ENCODE measurements at regions not wholly inside any gene's neighbourhood (a gene's known extent, or its start where the extent isn't known, plus 50 kb on each side); places are given as distances from the start of the nearest gene placed in this dataset.

DNA sequence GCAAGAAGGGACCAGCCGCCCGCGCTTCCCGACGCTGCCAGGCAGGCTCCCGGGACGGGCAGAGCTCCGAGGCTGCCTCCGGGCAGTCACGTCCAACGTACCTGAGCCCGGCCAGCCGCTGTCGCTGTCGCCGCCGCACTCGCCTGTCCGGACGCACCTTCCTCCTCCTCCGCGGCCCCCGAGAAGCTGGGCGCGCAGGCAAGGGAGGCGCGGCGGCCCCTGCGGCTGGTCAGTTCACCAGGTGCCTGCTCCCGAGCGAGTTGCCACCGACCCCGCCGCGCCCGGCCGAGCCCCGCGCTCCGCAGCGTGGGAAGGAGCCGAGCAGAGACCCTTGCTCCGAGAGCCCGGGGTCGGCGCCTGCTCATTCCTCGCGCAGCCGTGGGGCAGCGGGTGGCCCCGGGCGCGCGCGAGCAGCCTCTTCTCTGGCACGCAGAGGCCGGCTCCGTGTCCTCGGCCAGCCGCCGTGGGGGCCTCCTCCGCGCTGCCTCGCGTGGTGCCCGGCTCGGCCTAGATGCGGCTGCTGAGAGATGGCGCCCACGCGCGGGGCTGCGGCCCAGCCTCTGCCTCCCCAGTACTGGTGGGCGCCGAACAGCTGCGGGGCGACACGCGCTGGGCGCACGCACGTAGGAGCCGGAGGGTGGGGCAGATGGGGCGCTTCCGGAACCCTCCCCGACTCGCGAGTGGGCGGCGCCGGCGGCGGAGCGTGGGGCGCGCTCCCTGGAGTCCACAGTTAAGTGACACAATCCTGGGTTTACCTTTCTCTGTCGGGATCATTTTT is 419.4 kb downstream of the UQCRFS1 start (continued):
- TF ChIP-seq, protein P1, sequence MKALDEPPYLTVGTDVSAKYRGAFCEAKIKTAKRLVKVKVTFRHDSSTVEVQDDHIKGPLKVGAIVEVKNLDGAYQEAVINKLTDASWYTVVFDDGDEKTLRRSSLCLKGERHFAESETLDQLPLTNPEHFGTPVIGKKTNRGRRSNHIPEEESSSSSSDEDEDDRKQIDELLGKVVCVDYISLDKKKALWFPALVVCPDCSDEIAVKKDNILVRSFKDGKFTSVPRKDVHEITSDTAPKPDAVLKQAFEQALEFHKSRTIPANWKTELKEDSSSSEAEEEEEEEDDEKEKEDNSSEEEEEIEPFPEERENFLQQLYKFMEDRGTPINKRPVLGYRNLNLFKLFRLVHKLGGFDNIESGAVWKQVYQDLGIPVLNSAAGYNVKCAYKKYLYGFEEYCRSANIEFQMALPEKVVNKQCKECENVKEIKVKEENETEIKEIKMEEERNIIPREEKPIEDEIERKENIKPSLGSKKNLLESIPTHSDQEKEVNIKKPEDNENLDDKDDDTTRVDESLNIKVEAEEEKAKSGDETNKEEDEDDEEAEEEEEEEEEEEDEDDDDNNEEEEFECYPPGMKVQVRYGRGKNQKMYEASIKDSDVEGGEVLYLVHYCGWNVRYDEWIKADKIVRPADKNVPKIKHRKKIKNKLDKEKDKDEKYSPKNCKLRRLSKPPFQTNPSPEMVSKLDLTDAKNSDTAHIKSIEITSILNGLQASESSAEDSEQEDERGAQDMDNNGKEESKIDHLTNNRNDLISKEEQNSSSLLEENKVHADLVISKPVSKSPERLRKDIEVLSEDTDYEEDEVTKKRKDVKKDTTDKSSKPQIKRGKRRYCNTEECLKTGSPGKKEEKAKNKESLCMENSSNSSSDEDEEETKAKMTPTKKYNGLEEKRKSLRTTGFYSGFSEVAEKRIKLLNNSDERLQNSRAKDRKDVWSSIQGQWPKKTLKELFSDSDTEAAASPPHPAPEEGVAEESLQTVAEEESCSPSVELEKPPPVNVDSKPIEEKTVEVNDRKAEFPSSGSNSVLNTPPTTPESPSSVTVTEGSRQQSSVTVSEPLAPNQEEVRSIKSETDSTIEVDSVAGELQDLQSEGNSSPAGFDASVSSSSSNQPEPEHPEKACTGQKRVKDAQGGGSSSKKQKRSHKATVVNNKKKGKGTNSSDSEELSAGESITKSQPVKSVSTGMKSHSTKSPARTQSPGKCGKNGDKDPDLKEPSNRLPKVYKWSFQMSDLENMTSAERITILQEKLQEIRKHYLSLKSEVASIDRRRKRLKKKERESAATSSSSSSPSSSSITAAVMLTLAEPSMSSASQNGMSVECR (CRISPR knock-in tag; IDR thresholded peaks at IDR 0.05; ENCODE audit: borderline replicate concordance) = peak; percentile 40; the same call in 1 of the 2 replicates

GRCh38 chr19:28785971-28786370 is 427.0 kb downstream of the UQCRFS1 start:
- Mint-ChIP-seq H3K9me3 (peaks cover 21% of the 10 kb centered on the region), H3K4me3 (no peak overlapping the region), H3K27ac (no peak overlapping the region), H3K4me1 (peaks cover 5% of the 10 kb centered on the region), H3K27me3 (ENCODE audit: low read depth) (peaks cover 8% of the 10 kb centered on the region), H3K36me3 (peaks cover 4% of the 10 kb centered on the region; the same call in 1 of the 2 replicates)
- ChIA-PET CTCF (interaction anchor here (1.3 to 1.6 kb wide), 3 partner anchors 49 to 93 kb away, joined by 5 to 9 read pairs (median 5); no protein-coding TSS in a partner anchor), POLR2A (no interaction called here)
- TF ChIP-seq ZNF416 (CRISPR knock-in tag; IDR thresholded peaks at IDR 0.05) = no peak
- TF ChIP-seq, protein P2, sequence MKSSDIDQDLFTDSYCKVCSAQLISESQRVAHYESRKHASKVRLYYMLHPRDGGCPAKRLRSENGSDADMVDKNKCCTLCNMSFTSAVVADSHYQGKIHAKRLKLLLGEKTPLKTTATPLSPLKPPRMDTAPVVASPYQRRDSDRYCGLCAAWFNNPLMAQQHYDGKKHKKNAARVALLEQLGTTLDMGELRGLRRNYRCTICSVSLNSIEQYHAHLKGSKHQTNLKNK (CRISPR knock-in tag; IDR thresholded peaks at IDR 0.05) = no peak
- TF ChIP-seq, protein P1 (CRISPR knock-in tag; IDR thresholded peaks at IDR 0.05; ENCODE audit: borderline replicate concordance) = no peak
- ATAC-seq (peak; percentile 98), DNase-seq (ENCODE audit: low spot score) (peak; percentile 19)

DNA sequence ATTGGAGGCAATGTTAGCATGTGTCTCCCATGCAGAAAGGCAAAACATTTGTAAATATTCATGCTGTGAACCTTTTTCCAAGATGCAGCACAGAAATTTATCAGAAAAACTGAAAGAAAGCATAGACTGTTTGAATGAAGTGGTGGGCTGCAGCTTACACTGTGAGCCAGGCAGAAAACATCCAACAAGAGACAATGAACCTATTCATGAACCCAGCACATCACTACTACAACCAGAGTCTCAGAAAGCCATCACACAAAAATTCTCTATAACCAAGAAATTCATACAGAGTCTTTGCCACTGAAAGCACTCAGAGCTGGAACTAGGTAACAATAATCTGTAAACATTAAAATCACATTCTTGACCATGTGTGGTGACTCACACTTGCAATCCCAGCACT is 448.9 kb downstream of the UQCRFS1 start:
- no peak overlapping the region for H3K4me3 Mint-ChIP-seq
- no peak for DNase-seq (ENCODE audit: low spot score)
- ATAC-seq = no peak
- H3K27ac Mint-ChIP-seq = no peak overlapping the region
- TF ChIP-seq JAZF1 (CRISPR knock-in tag; IDR thresholded peaks at IDR 0.05) = no peak
- H3K27me3 Mint-ChIP-seq (ENCODE audit: low read depth) = peaks cover 8% of the 10 kb centered on the region
- no peaks in the 10 kb centered on the region for H3K4me1 Mint-ChIP-seq
- H3K9me3 Mint-ChIP-seq = peaks cover 58% of the 10 kb centered on the region
- H3K36me3 Mint-ChIP-seq = peaks cover 7% of the 10 kb centered on the region
- POLR2A ChIA-PET = no interaction called here
- CTCF ChIA-PET = no interaction called here

DNA sequence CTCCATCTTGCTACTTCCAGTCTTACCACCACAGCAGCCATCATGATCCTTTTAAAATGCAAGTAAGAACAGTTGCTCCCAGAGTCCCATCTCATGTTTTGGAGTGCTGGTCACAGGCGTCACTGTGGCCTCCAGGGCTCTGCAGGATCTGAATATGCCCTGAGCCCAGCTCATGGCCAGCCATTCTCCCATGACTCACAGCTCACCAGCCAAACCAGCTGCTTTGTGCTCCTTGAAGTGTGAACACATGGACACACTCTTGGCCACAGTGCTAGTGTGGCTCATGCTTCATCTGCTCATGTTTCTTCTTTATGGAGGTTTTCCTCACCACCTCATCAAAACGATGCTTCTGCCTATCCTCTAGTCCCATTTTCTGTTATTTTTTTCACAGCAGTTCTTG is 466.5 kb downstream of the UQCRFS1 start:
- ChIA-PET POLR2A (no interaction called here), CTCF (interaction anchor here (0.9 to 1.6 kb wide), 2 partner anchors 10 kb away, joined by 3 to 14 read pairs; no protein-coding TSS in a partner anchor)
- H3K27ac Mint-ChIP-seq = no peak overlapping the region
- peaks cover 20% of the 10 kb centered on the region for H3K4me1 Mint-ChIP-seq
- H3K9me3 Mint-ChIP-seq = peaks cover 24% of the 10 kb centered on the region
- peaks cover 15% of the 10 kb centered on the region for H3K36me3 Mint-ChIP-seq
- H3K4me3 Mint-ChIP-seq = no peak overlapping the region
- ATAC-seq = no peak
- DNase-seq (ENCODE audit: low spot score) = no peak
- no peaks in the 10 kb centered on the region; the same call in 1 of the 2 replicates for H3K27me3 Mint-ChIP-seq (ENCODE audit: low read depth)
- TF ChIP-seq ZNF425 (CRISPR knock-in tag; conservative IDR thresholded peaks at IDR 0.05) (no peak), TEAD4 (CRISPR knock-in tag; IDR thresholded peaks at IDR 0.05) (no peak), RORB (CRISPR knock-in tag; IDR thresholded peaks at IDR 0.05) (no peak), ZNF671 (CRISPR knock-in tag; IDR thresholded peaks at IDR 0.05) (no peak), GRHL2 (CRISPR knock-in tag; IDR thresholded peaks at IDR 0.05; ENCODE audit: insufficient replicate concordance, severe bottlenecking) (no peak), ZNF263 (CRISPR knock-in tag; IDR thresholded peaks at IDR 0.05; ENCODE audit: low read depth) (no peak), CDX4 (CRISPR knock-in tag; IDR thresholded peaks at IDR 0.05; ENCODE audit: borderline replicate concordance) (no peak), SMAD3 (CRISPR knock-in tag; IDR thresholded peaks at IDR 0.05; ENCODE audit: borderline replicate concordance) (no peak), ZNF423 (CRISPR knock-in tag; IDR thresholded peaks at IDR 0.05) (no peak)
- TF ChIP-seq, protein P3, sequence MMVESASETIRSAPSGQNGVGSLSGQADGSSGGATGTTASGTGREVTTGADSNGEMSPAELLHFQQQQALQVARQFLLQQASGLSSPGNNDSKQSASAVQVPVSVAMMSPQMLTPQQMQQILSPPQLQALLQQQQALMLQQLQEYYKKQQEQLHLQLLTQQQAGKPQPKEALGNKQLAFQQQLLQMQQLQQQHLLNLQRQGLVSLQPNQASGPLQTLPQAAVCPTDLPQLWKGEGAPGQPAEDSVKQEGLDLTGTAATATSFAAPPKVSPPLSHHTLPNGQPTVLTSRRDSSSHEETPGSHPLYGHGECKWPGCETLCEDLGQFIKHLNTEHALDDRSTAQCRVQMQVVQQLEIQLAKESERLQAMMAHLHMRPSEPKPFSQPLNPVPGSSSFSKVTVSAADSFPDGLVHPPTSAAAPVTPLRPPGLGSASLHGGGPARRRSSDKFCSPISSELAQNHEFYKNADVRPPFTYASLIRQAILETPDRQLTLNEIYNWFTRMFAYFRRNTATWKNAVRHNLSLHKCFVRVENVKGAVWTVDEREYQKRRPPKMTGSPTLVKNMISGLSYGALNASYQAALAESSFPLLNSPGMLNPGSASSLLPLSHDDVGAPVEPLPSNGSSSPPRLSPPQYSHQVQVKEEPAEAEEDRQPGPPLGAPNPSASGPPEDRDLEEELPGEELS (CRISPR knock-in tag; IDR thresholded peaks at IDR 0.05) = no peak

All from WTC11 (cell line).